HG03196 (cell line): ENCODE measurements at regions not wholly inside any gene's neighbourhood (a gene's known extent, or its start where the extent isn't known, plus 50 kb on each side); places are given as distances from the start of the nearest gene placed in this dataset.
"Not testable (repeated sequence)": the region's sequence is repeated elsewhere in the genome, so short reads cannot be mapped to it uniquely, and the experiment has no call there.

Experiments
- ATAC-seq: cut with Tn5 transposase; IDR thresholded peaks from one replicate; pipeline ENCODE4 v1.9.1; 2021; ENCODE audit not compliant: unreplicated experiment

DNA sequence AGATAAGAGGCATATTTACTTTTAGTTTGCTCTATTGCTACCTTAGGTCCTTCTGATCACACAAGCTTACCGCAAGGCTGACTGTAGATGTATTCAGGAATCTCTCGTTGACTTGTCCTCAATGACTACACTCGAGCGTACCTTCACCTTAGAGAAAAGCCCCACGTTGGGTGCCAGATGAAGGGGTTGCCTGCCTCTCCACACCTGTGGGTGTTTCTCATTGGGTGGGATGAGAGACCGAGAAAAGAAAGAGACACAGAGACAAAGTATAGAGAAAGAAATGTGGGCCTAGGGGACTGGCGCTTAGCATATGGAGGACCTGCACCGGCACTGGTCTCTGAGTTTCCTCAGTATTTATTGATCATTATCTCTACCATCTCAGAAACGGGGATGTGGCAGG, 51.8 kb downstream of the ASCL4 start:
- ATAC-seq, result no peak

DNA sequence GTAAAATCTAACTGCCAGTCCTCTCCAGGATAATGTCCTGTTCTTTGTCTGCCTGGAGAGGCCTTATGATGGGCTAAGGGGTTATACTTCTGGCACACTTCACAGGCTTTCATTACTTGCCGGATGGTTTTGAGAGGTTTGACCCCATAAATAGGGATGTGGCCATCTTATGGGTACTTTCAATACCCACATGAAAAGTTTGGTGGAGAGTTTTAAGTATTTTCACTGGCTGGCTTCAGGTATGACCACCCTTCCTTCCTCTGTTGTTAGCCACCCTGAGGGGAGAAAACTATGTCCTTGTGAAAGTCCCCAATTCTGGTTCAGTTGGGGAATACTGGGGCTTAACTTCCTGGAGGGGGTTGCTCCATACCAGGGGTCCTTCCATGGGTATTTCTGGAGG, 54.8 kb downstream of the ASCL4 start:
- no peak for ATAC-seq

DNA sequence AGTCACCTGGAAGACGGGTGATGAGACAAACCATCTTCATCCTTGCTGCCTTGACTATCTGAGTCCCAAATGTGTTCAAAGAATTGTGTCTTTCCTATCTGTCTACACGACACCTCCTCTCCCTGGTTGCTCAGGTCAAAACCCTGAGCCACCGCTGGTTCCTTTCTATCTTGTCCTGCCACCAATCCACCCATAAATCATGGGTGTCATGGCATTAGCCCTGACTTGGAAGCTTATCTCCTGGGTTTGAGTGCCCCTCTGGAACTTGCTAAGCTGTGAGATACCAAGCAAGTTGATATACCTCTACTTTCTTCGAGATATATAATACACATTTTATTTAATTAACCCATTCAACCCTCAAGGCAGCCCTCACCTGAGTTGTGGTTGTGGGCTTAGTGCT, 57.9 kb downstream of the ASCL4 start:
- no peak for ATAC-seq

DNA sequence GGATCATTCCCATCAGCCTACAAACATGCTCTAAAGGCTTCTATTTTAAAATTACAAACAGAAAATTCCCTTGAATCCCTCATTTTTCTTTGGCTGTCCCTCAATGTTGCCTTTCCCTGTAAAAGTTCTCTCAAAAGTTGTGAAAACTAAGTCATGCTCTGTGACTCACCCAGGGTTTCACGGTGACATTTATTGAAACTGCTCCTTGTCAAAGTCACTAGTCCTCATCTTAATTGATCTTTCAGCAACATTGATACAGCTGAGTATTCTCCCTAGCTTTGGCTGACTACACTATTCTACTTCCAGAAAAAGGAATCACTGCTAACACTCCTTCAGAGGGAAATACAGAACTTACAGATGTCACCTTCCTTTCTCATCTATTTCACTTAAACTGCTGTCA, 65.7 kb downstream of the ASCL4 start:
- no peak for ATAC-seq

DNA sequence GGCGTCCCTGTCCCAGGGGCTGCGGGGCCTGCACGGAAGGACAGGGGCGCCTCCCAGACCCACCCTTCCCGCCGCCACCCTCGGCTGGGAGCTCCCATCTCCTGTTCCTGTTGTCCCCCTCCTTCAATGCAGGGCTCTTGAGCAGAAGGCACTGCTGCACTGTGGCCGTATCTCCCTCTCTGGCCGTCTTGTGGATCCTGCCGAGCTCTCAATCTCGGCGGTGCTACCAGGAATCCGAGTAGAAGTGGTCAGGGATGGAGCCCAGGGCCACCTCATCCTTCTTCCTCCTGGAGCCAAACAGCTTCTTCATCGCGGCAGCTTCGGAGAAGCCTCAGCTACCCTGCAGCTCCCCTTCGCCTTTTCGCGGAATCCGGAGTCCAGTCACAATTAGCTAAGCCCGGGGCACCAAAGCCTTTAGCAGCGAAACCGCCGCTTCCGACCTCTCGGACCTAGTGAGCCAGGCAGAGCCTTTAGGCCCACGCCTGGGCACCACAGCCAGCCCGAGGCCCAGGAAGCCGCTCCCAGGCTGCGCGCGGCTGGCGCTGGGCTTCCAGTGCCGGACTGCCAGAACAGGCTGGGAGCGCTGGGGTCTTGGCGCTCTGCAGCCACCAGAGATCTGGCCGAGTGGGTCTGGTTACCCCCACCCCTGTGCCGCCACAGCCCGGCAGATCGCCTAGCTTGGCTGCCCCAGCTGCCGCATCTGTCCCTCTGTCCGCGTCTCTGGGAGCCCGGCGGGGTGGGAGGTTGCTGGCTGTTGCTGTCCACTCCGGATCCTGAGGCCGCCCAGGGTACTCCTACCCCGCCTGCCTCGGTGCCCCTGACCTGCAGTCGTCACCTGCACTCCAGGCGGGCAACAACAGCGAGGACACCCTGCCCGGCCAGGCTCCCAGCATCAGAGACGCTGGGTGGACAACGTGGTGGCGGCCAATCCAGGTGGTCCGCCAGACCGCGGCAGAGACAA, 69.1 kb downstream of the ASCL4 start:
- no peak for ATAC-seq

DNA sequence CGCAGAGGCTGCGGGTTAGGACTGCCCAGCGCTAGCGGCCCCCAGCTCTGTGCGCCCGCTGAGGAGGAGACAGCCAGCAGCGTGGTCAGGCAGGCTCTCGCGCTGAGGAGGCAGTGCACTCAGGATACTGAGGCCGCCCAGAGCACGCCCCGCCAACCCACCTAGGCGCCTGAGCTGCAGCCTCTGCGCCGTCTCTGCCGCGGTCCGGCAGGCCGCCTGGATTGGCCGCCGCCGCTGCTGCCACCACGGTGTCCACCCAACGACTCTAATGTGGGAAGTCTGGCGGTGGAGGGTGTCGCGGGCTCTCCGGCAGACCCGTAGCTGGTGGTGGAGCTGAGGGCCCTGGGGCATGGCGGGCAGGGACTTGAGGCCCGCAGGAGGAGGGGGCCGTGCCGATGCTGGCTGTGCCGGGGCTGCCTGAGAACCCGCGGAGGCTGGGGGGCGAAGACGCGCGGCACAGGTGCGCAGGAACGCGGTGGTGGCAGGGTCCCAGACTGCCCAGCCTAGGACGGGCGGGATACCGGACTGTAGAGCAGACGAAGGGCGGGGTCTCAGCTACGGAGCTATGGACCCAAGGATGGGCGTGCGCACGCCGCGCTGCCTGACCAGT, 69.9 kb downstream of the ASCL4 start:
- no peak for ATAC-seq

DNA sequence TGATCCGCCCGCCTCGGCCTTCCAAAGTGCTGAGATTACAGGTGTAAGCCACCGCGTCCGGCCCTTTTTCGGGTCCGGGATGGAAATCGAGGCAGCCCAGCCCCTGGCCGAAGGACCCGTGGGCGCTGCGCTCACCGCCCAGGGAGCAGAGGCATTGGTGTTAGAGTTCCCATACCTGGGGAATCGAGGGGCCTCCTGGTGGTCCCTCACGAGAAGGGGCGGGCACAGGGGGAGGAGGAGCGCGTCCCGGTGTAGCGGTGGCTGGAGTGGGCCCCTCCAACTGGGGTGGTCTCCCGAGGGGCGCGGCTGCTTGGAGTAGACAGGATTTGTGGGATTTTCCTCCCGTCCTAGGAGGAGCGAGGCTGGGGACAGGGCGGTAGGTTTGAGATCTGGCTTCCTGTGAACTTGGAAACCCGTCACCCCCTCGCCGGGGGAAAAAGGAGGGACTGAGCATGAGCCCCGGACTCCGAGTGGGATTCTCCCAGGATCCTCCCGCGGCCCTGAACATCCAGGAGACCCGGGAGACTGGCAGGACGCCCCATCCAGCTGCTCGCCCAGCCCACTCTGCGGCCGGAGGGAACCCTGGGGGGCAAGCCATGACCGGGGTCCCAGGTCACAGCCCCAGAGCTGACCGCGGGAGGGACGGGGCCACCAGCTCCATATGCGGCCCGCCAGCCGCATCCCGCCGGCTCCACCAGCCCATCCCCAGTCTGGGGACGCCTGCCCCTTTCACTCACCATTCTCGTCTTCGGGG, 70.9 kb downstream of the ASCL4 start:
- ATAC-seq, result no peak

DNA sequence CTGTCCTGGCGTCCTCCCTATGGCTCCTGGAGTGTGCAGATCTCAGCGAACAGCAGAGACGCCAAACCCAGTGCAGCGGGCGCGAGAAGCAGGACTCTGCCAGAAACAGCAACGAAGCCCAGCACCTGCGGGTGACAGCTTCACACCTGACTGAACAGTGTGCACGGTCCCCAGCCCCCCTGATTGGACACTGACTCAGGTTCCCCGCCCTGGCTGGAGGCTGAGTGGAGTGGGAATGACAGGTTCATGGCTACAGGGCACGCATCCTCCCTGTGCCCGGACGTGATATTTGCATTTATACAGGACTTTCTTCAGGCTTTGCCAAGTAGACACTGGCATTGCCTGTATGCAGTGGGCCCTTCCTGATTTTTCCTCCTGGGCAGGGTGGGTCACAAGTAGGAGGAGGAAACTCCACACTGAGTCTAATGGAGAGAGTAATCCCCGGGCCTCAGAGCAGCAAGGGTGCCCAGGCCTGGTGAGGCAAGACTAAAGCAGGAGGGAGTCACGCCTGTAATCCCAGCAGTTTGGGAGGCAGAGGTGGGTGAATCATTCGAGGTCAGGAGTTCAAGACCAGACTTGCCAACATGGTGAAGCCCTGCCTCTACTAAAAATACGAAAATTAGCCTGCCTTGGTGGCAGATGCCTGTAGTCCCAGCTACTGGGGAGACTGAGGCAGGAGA, 71.6 kb downstream of the ASCL4 start:
- ATAC-seq, result no peak

DNA sequence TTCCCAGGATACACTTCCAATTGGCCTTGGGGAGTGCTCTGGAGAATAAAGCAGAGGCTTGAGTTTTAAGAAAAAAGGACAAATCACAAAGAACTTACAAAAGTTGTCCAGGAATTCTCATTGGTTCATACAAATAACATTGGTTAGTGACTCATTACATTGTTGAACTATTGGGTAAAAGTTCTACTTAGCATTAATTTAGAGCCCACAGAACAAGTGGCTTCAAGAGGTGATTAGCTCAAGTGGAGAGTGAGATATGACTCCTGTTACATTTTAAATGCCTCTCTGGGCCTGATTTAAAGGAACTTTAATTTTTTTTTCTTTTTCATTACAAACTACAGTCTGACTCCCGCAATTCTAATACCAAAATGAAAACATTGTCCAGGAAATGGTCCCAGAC, 72.9 kb downstream of the ASCL4 start:
- ATAC-seq, result no peak

DNA sequence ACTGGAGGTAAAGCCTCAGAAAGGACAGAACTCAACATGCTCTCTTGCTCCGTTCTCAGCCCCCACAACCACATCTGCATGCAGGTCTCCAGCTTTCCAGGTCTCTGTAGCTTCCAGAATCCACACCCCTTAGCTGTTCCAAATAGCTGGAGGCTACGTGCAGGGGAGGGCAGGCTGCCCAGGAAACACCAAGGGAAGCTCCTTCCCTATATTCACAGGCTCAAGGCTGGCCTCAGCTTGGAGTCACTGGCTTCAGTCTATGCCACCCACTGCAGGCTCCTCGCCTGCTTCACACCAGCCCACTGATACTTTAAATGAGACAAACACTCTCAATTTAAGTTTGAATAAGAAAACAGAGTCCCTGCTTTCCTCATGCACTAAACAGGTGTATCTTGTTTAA, 73.3 kb downstream of the ASCL4 start:
- ATAC-seq, result no peak

DNA sequence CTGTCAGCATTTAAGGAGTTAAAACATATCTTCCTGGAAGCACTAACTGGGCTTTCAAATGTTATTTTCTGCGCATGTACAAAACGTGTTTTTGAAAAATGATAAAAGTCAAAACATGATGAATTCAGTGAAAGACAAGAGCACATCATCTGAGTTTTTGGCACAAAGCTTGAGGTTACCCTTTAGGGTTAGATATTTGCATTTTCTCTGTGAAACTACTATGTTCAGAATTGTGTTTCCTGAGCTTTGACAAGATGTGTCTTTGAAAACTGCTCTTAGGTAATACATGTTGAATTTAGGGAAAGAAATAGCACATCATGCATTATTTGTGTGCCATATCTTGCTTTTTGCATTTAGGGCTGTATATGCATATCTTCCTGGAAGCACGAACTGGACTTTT, 79.0 kb downstream of the ASCL4 start:
- no peak for ATAC-seq

DNA sequence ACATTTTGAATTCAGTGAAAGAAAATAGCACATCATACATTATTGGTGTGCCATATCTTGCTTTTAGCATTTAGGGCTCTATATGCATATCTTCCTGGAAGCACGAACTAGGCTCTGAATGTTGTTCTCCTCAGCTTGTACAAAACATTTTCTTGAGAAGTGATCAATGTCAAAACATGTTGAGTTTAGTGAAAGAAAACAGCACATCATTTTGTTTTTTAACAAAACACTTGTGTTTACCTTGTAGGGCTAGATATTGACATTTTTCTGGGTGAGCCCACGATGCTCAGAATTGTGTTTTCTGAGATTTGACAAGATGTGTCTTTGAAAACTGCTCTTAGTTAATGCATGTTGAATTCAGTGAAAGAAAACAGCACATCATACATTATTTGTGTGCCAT, 81.0 kb downstream of the ASCL4 start:
- ATAC-seq, result no peak

DNA sequence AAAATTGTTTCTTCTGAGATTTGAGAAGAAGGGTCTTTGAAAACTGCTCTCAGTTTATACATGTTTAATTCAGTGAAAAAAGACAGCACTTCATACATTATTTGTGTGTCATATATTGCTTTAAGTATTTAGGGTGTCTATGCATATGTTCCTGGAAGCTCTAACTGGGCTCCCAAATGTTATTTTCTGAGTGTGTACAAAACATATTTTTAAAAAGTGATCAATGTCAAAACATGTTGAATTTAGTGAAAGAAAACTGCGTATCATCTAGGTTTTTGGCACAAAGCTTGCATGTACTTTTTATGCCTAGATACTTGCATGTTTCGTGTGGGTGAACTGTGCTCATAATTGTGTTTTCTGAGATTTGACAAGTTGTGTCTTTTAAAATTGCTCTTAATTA, 81.6 kb downstream of the ASCL4 start:
- no peak for ATAC-seq

DNA sequence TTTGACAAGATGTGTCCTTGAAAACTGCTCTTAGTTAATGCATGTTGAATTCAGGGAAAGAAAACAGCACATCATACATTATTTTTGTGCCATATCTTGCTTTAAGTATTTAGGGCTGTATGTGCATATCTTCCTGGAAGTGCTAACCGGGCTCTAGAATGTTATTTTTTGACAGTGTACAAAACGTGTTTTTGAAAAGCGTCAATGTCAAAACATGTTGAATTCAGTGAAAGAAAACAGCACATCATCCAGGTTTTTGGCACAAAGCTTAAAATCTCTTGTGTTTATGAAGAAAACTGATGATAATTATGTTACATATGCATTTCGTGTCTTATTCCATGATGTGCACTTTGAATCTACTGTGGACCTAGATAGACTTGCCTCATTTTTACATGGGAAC, 82.7 kb downstream of the ASCL4 start:
- no peak for ATAC-seq

DNA sequence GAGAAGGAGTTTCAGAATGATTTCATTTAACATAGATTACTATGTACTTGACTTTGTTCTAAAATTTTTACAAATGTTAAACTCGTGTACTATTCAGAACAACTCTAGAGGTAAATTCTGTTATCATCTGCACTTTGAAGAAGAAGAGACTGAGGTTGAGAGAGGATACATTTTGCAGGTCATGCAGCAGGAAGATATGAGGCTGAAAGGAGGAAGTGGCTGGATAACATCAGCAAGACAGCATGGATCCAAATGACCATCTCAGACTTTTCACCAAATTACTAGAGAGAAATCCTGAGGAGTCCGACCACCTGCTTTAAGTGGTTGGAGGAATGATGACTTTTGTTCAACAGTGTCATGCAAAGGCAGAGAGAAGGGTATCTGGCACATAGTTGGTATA, 84.9 kb downstream of the ASCL4 start:
- ATAC-seq, result no peak

DNA sequence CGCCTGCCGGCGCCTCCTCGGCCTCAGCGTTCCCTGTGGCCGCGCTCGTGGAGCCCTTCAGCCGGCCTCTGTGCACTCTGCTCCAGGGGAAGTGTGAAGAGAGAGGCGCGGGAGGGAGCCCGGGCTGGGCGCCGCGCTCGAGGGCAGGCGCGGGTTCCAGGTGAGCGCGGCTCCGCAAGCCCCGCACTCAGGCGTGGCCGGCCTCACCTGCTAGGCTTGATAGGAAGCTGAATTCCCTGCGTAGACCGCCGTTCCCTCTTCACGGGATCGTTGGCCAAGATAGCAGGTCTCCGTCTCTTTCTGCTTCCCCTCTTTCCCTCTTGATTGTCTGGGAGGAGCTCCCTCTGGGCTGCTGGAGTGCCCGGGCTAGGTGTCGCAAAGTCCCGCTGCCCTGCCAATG, 89.7 kb downstream of the ASCL4 start:
- ATAC-seq, result no peak

DNA sequence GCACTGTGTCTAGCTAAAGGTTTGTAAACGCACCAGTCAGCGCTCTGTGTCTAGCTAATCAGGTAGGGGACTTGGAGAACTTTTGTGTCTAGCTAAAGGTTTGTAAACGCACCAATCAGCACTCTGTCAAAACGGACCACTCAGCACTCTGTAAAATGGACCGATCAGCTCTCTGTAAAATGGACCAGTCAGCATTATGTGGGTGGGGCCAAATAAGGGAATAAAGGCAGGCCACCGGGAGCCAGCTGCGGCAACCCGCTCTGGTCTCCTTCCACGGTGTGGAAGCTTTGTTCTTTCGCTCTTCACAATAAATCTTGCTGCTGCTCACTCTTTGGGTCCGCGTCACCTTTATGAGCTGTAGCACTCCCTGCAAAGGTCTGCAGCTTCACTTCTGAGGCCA, 90.2 kb downstream of the ASCL4 start:
- ATAC-seq, result not testable (repeated sequence)

DNA sequence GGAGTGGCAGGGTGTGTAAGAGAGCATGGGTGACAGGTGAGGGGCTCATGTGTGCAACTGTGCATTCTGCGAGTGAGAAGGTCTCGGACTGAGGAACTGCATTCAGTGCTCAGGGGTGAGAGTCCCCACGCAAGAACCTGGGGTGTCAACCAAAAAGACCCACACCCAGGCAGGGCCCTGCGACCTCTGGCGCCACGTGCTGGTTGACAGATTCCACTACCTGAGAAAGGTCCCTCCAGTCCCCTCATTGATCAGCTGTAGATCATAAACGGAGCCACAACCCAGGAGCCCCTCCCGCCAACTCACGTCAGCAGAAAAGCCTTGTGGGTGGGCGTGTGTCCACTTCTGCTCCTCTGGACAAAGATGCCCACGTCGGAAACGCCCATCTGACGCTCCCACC, 98.7 kb downstream of the ASCL4 start:
- no peak for ATAC-seq

DNA sequence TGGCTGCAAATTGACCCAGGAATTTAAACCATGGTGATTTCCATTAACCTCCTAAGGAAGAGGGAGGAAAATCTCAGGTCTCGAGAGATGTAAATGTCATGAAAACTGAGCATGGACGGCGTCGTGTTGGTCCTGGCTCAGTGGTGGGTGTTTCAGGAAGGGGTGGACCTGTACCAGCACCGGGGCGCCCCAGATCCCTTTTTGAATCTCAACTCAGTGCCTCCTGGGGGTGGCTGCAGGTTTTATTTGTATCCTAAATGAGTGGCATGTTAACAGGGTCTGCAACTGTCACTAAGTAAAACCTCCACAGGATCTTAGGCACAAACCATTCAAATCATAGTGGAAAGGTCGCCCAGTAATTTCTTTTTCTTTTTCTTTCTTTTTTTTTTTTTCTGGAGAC, 101.3 kb downstream of the ASCL4 start:
- ATAC-seq, result no peak

DNA sequence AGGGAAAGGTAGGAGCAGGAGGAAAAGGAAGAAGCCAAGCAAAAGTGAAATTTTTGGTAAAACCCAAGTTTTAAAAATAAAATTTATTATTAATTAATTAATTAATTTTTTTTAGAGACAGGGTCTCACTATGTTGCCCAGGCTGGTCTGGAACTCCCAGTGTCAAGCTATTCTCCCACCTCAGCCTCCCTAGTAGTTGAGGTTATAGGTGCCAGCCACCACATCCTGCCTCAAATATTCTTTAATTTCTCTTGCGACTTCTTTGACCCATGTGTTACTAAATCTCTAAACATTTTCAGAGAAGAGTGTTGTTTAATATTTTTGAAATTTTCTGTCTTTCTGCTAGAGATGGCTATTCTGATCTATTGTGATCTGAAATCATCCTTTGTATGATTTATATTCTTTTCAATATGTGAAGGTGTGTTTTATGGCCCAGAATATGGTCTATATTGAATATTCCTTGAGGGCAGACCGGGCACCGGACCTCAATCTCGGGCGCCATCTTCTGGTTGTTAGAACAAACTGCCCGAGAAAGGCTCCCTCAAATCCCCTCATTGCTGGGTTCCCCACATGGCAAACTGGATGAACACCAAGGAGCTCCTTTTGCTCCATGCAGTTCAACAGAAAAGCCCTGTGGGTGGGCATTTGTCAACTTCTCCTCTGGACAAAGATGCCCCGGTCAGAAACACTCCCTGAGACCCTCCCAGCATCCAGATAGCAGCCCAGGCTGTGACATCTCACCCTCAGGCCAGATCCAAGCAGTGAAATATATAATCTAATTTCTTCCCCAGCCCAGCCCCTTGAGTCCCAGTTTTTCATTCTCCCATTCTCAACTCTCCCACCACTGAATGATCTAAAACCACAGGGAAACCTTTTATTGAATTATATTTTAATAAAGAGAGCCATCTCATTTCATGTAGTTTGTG, 110.5 kb downstream of the ASCL4 start:
- no peak for ATAC-seq
